ENCODE measurements at regions not wholly inside any gene's neighbourhood (a gene's known extent, or its start where the extent isn't known, plus 50 kb on each side); places are given as distances from the start of the nearest gene placed in this dataset.

- Histone ChIP-seq H3K4me1 (peaks cover 3% of the 10 kb centered on the region), H3K9me3 (no peaks in the 10 kb centered on the region), H3K27me3 (no peaks in the 10 kb centered on the region), H3K4me3 (no peak overlapping the region), H3K36me3 (ENCODE audit: low read depth, missing control alignments) (no peaks in the 10 kb centered on the region), H3K27ac (no peak overlapping the region)
- no peak for DNase-seq
- TF ChIP-seq, protein P1, sequence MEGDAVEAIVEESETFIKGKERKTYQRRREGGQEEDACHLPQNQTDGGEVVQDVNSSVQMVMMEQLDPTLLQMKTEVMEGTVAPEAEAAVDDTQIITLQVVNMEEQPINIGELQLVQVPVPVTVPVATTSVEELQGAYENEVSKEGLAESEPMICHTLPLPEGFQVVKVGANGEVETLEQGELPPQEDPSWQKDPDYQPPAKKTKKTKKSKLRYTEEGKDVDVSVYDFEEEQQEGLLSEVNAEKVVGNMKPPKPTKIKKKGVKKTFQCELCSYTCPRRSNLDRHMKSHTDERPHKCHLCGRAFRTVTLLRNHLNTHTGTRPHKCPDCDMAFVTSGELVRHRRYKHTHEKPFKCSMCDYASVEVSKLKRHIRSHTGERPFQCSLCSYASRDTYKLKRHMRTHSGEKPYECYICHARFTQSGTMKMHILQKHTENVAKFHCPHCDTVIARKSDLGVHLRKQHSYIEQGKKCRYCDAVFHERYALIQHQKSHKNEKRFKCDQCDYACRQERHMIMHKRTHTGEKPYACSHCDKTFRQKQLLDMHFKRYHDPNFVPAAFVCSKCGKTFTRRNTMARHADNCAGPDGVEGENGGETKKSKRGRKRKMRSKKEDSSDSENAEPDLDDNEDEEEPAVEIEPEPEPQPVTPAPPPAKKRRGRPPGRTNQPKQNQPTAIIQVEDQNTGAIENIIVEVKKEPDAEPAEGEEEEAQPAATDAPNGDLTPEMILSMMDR (IDR thresholded peaks at IDR 0.05), result no peak
- TF ChIP-seq POLR2A (IDR thresholded peaks at IDR 0.05), result no peak
- intact Hi-C loops (cut with DNase I; ENCODE audit: low total_unique reads), result no loop called here
- WGBS, 2 donors, result 63 to 68% methylated on average over 7 of the region's 7 CpGs
Observed at GRCh38 chr1:98055457-98055856, 134.6 kb upstream of the DPYD start.

- intact Hi-C loops (cut with DNase I; ENCODE audit: low total_unique reads), result no loop called here
- Histone ChIP-seq H3K9me3 (no peaks in the 10 kb centered on the region), H3K36me3 (ENCODE audit: low read depth, missing control alignments) (no peaks in the 10 kb centered on the region), H3K27ac (no peak overlapping the region), H3K4me1 (peaks cover 3% of the 10 kb centered on the region), H3K27me3 (no peaks in the 10 kb centered on the region), H3K4me3 (peak overlapping the region in 1 of 2 donors; percentile 67)
- no peak for TF ChIP-seq POLR2A (IDR thresholded peaks at IDR 0.05)
- TF ChIP-seq, protein P1 (IDR thresholded peaks at IDR 0.05), result no peak
- WGBS, 2 donors, result 34 to 49% methylated on average over 4 of the region's 4 CpGs
- DNase-seq, result no peak
Observed at GRCh38 chr1:98054786-98055185, 134.0 kb upstream of the DPYD start.

DNA sequence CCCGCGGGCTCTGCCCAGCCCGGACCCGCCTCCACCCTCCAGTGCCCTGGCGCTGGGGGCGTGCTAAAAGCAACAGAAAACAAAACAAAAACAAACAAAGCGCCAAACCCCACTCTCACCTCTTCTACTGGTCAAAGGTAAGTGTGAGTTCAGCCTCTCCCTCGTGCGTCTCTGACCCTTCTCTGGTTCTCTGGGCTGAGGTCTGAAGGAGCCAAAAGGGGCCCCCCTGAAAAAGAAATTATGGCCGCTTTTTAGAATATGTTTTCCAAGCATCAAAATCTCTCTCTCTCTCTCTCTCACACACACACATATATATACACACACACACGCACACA lies 133.5 kb upstream of the DPYD start:
- intact Hi-C loops (cut with DNase I; ENCODE audit: low total_unique reads), result no loop called here
- Histone ChIP-seq H3K4me3 (peak overlapping the region; percentile 55 to 67), H3K4me1 (peaks cover 3% of the 10 kb centered on the region), H3K27ac (no peak overlapping the region), H3K9me3 (no peaks in the 10 kb centered on the region), H3K36me3 (ENCODE audit: low read depth, missing control alignments) (no peaks in the 10 kb centered on the region), H3K27me3 (no peaks in the 10 kb centered on the region)
- no peak for DNase-seq
- WGBS, 2 donors, result 11 to 15% methylated on average over 11 of the region's 11 CpGs
- no peak for TF ChIP-seq POLR2A (IDR thresholded peaks at IDR 0.05)
- TF ChIP-seq, protein P1 (IDR thresholded peaks at IDR 0.05), result no peak

- Histone ChIP-seq H3K27ac (peak overlapping the region; percentile 21 to 51), H3K36me3 (ENCODE audit: low read depth, missing control alignments) (no peaks in the 10 kb centered on the region), H3K4me1 (peaks cover 6% of the 10 kb centered on the region), H3K9me3 (no peaks in the 10 kb centered on the region), H3K27me3 (no peaks in the 10 kb centered on the region), H3K4me3 (peak overlapping the region; percentile 55 to 67)
- WGBS, 2 donors, result 3 to 4% methylated on average over 38 to 81 of the region's 81 CpGs
- peak; percentile 67 for DNase-seq
- intact Hi-C loops (cut with DNase I; ENCODE audit: low total_unique reads), result no loop called here
- no peak for TF ChIP-seq POLR2A (IDR thresholded peaks at IDR 0.05)
- TF ChIP-seq, protein P1 (IDR thresholded peaks at IDR 0.05), result peak; percentile 75 to 92 (median 77)
Observed at GRCh38 chr1:98053471-98054366, 132.9 kb upstream of the DPYD start.
